Right ventricle myocardium superior (tissue), 1 donor: ENCODE measurements at regions not wholly inside any gene's neighbourhood (a gene's known extent, or its start where the extent isn't known, plus 50 kb on each side); places are given as distances from the start of the nearest gene placed in this dataset.
A peak's percentile ranks its signal among the peaks of the same experiment; 100 is the strongest.
"Not testable (repeated sequence)": the region's sequence is repeated elsewhere in the genome, so short reads cannot be mapped to it uniquely, and the experiment has no call there.

Experiments used
- ATAC-seq: fragments of 200-7000 bp; cut with Tn5 transposase; one replicate; pipeline ENCODE4 v1.9.1; 2020; ENCODE audit warnings: mild to moderate bottlenecking; ENCODE audit not compliant: poor library complexity
- DNase-seq: peaks from one replicate; pipeline ENCODE4 v3.0.0-alpha.2; 2020
- intact Hi-C: fragments of 100-400 bp; cut with DNase I; formaldehyde crosslinking; loops from one replicate; pipeline ENCODE4 v1.11.2; 2022
- donor health status: DM: no; HTN: yes; CAD: no; lungs with severe emphysema.

- DNase-seq, intact Hi-C loops, ATAC-seq: not testable (repeated sequence)
Observed at GRCh38 chr10:109809954-109810353, 113.4 kb downstream of the XPNPEP1 start.

DNA sequence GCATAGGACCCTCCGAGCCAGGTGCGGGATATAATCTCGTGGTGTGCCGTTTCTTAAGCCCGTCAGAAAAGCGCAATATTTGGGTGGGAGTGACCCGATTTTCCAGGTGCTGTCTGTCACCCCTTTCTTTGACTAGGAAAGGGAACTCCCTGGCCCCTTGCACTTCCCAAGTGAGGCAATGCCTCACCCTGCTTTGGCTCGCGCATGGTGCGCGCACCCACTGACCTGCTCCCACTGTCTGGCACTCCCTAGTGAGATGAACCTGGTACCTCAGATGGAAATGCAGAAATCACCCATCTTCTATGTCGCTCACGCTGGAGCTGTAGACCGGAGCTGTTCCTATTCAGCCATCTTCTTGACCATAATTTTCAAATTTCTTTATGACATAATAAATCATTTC is 122.1 kb downstream of the XPNPEP1 start:
- DNase-seq, intact Hi-C loops, ATAC-seq: not testable (repeated sequence)

GRCh38 chr10:109790647-109791046 is 132.7 kb downstream of the XPNPEP1 start:
- intact Hi-C loops: no loop called here
- ATAC-seq: no peak

DNA sequence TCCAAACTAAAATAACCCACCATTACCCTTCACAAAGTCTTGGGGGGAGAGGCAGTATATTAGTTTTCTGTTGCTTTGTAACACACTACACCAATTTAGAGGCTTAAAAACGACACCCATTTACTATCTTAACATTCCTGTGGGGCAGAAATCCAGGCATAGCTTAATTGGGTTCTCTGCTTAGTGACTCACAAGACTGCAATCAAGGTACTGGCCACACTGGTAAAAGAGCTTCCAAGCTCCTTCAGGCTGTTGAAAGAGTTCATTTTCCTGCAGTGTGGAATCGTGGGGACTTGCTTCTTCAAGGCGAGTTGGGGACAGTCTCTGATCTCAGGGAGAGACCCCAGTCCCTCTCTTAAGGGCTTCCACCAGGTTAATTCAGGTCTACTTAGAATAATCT is 139.1 kb downstream of the XPNPEP1 start:
- DNase-seq (no peak), ATAC-seq (no peak)
- intact Hi-C loops: no loop called here

More at GRCh38 chr10:109790647-109791046, 132.7 kb downstream of the XPNPEP1 start:
- DNase-seq: no peak

GRCh38 chr10:109783286-109783685 is 140.0 kb downstream of the XPNPEP1 start:
- no peak for ATAC-seq
- intact Hi-C loops: no loop called here

DNA sequence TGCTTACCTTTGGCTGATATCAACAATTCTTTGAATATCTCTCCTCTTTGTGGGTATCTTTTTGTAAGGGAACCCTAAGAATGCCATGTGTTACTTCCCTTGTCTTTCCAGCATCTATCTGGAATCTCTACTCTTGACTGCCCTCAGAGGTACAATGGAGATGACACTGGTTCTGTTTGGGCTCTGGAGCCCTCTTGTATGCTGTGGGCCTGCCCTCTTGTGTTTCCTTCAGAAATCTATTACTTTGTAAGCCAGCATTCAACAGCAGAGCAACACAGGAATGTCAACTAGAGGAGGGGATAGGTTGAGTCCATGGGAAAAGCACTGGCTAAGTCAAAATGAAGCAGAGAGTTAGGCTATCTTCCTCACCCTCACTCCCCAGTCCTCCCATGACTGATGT is 142.3 kb downstream of the XPNPEP1 start:
- no peak for ATAC-seq
- DNase-seq: no peak
- intact Hi-C loops: no loop called here

More at GRCh38 chr10:109783286-109783685, 140.0 kb downstream of the XPNPEP1 start:
- DNase-seq: no peak

- ATAC-seq (no peak), DNase-seq (no peak)
- intact Hi-C loops: no loop called here
Observed at GRCh38 chr10:109778993-109779392, 144.3 kb downstream of the XPNPEP1 start.

GRCh38 chr10:109774121-109774440 is 149.2 kb downstream of the XPNPEP1 start:
- ATAC-seq: no peak
- intact Hi-C loops: no loop called here
- no peak for DNase-seq

DNA sequence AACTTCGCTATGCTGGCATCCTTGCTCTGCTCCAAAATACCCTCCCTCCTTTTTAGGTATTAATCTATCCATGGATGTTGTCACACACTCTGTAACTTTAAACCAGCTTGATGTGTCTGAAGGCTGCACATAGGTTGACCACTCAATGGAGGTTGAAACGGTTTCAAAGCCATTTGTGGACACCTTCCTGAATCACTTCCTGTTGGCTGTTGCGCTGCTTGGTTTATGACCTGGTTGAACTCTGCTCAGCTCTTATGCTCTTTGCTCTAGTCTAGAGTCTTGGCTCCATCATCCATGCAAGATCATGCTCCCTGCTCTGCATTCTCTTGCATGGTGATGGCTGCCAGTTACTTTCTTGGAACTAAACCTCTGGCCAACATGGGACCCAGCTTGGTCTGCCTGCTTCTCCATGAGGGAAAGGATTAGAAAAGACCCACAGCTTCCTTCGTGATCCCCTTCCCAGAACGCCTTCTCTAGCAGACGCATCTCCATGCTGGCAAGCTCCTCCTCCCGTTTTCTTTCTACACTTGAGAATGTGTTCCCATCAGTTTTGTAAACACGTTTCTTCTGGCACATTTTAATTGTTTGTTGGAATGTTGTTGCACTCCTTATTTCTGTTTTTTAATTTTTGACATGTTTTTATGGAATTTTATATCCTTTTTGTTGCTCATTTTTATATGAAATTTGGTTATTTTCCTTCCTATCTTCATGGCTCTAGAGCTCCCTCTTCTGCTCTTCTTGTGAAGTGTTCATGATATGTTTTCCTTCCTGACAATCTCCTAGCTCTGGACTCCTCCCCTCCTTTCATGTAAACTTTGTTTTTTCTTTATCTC is 149.8 kb downstream of the XPNPEP1 start:
- intact Hi-C loops: no loop called here
- no peak for DNase-seq
- ATAC-seq: no peak

DNA sequence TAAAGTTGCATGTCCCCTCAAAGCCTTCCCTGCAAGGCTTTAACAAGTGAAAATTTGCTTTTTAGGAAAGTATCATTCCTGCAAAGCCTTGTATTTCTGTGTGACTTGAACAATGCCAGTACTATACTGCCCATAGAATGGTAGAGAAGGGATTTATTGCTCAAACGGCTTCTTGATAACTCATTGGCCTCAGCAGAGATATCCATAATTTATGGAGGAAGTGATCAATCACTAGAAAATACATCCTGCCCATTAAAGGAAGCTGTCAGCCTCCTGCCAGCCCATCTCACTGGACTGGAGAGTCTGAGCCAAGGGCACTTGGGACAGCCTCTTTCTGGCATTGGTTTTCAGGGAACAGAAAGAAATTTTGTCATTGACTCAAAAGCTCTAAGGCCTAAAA is 152.6 kb downstream of the XPNPEP1 start:
- DNase-seq (no peak), ATAC-seq (no peak)
- intact Hi-C loops: no loop called here

DNA sequence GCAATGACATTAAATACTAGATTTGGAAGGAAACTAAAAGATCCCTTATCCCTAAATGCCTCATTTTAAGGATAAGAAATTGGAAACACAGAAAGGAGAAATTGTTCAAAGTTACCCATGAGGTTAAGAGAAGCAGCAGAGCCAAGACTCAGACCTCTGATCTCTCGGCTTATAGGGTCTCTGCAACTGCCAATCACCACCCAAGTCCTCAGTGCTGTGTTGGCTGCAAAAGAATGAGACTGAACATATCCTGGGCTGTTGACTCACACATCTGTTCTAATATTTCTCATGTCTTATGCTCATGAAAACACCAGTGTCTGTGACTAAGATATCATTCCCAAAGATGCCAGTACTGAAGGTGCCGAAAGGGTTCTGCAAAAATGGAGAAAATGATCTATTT is 153.3 kb downstream of the XPNPEP1 start:
- no peak for DNase-seq
- intact Hi-C loops: no loop called here
- no peak for ATAC-seq

DNA sequence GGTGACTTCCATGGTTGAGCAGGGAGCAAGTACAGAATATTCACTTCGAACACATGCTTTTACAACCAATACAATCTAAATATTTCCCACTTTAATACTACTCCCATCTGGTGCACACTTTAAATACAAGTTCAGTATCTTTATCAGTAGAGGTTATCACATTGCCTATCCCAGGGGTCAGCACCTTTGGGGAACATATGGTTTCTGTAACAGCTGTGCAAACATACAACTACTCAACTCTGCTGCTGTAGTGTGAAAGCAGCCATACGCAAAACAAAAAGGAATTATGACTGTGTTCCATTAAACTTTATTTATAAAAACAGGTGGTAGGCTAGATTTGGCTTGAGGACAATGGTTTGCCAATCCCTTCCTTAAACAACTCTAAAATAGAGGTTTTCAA is 157.5 kb downstream of the XPNPEP1 start:
- DNase-seq: no peak
- no peak for ATAC-seq
- intact Hi-C loops: no loop called here

GRCh38 chr10:109762555-109762954 is 160.8 kb downstream of the XPNPEP1 start:
- ATAC-seq (no peak), DNase-seq (no peak)
- intact Hi-C loops: no loop called here

DNA sequence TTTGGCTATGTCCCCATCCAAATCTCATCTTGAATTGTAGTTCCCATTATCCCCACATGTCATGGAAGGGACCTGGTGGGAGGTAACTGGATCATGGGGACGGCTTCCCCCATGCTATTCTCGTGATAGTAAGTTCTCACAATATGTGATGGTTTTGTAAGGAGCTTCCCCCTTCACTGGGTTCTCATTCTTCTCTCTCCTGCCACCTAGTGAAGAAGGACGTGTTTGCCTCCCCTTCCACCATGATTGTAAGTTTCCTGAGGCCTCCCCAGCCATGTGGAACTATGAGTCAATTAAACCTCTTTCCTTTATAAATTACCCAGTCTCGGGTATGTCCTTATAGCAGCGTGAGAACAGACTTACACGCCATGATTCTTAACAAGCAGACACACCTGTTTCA is 165.6 kb downstream of the XPNPEP1 start:
- intact Hi-C loops, DNase-seq, ATAC-seq: not testable (repeated sequence)

GRCh38 chr10:109746861-109747260 is 176.4 kb downstream of the XPNPEP1 start:
- DNase-seq (no peak), ATAC-seq (no peak)
- intact Hi-C loops: no loop called here

DNA sequence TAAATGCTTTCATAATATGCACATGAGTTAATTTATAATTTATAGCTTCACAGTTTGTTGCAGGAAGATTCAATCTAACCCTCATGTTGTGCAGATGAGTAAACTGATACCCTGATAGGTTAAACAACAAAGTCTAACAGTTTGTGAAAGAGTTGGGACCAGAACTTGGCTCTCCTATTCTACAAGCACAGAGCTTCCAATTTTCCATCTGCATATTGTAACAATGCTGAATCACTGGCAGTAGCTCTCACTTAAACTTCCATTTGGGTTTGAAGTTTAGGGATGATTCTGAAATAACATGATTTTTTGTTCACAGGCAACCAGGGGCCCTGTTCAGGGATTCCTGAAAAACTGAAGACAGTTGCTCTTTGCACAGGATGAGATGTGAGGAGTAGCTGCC is 179.3 kb downstream of the XPNPEP1 start:
- ATAC-seq (no peak), DNase-seq (no peak)
- intact Hi-C loops: no loop called here

- intact Hi-C loops: no loop called here
- ATAC-seq: no peak
Observed at GRCh38 chr10:109743574-109743973, 179.7 kb downstream of the XPNPEP1 start.

GRCh38 chr10:109743146-109743545 is 180.2 kb downstream of the XPNPEP1 start:
- DNase-seq (no peak), ATAC-seq (no peak)
- intact Hi-C loops: no loop called here

More at GRCh38 chr10:109743574-109743973, 179.7 kb downstream of the XPNPEP1 start:
- DNase-seq: no peak

- ATAC-seq: no peak
- intact Hi-C loops: no loop called here
- no peak for DNase-seq
Observed at GRCh38 chr10:109741712-109742111, 181.6 kb downstream of the XPNPEP1 start.

- intact Hi-C loops: no loop called here
- DNase-seq (no peak), ATAC-seq (peak; percentile 31)
Observed at GRCh38 chr10:109740436-109740835, 182.9 kb downstream of the XPNPEP1 start.

DNA sequence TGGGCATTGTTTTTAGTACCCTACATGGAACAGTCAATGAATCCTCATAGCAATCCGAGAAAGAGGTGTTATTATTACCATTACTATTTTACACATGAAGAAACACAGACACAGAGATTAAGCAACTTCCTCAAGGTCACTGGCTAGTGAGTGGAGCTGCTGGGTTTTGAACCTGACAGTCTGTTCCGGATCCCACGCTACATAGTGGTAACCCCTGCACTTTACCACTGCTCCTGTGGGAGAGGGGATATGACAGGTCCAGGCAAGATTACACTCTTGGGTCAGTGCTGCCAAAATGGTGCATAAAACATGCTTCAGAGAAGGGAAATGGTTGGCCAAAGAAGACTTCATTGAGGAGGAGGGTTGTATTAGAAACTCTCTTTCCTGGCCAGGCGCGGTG is 185.7 kb downstream of the XPNPEP1 start:
- DNase-seq (no peak), ATAC-seq (no peak)
- intact Hi-C loops: no loop called here
